RWPE1 (cell line): ENCODE measurements at regions not wholly inside any gene's neighbourhood (a gene's known extent, or its start where the extent isn't known, plus 50 kb on each side); places are given as distances from the start of the nearest gene placed in this dataset.

Source experiments
- CTCF ChIA-PET: fragments of 350-600 bp; sonication (Branson Sonifier 250); formaldehyde crosslinking; extraction: SDS; loops from one replicate; lab custom pipeline; 2021; lab: Yijun Ruan, JAX
- POLR2A ChIA-PET: fragments of 400-600 bp; formaldehyde crosslinking; extraction: SDS; loops from one replicate; lab custom pipeline; 2020; ENCODE audit warnings: antibody characterized with exemption; ENCODE audit not compliant: low non-redundant PET; lab: Yijun Ruan, JAX
- DNase-seq: peaks from one replicate; pipeline ENCODE4 v3.0.0; 2012; ENCODE audit warnings: low spot score
- H3K27ac ChIP-seq: fragments of 450-650 bp; 2 replicates; pipeline ENCODE4 v1.5.1; 2017
- TF ChIP-seq, protein P1 (sequence below): fragments of 450-650 bp; conservative IDR thresholded peaks from 2 replicates; pipeline ENCODE4 v1.5.1; 2017; ENCODE audit warnings: low read depth, mild to moderate bottlenecking

DNA sequence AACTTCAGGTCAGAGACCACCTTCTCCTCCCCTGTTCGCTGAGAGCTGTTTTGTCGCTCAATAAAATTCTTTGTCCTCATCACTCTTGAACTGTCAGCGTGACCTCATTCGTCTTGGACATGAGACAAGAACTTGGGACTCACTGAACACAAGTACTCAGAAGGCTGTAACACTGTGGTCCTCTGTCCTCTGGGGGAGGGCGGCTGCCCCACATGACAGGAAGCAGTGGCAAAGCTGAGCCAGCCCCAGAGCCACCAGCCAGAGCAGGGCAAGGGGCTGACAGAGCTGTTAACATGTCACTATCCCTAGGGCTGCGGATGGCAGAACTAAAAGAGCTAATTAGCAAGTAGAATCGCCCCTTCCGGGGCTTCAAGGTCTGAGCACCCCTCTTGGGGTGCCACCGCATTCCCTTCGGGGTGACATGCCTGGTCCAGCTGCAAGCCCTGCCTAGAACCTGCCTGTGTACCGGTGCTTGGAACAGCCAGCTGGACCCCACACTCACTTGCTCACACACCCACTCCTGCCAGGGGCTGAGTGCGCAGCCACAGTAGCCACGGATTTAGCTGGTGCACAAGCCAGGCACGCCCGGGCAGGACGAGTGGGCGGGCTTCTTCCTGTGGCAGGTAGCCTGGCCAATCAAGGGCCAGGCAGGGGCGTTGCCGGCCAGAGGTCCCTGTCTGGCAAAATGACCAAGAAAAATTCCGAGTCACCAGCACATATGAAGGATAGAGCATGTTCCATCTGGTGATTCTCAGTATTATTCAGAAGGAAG is 648.6 kb upstream of the AGA start:
- ChIA-PET POLR2A (no interaction called here), CTCF (no interaction called here)
- TF ChIP-seq, protein P1, sequence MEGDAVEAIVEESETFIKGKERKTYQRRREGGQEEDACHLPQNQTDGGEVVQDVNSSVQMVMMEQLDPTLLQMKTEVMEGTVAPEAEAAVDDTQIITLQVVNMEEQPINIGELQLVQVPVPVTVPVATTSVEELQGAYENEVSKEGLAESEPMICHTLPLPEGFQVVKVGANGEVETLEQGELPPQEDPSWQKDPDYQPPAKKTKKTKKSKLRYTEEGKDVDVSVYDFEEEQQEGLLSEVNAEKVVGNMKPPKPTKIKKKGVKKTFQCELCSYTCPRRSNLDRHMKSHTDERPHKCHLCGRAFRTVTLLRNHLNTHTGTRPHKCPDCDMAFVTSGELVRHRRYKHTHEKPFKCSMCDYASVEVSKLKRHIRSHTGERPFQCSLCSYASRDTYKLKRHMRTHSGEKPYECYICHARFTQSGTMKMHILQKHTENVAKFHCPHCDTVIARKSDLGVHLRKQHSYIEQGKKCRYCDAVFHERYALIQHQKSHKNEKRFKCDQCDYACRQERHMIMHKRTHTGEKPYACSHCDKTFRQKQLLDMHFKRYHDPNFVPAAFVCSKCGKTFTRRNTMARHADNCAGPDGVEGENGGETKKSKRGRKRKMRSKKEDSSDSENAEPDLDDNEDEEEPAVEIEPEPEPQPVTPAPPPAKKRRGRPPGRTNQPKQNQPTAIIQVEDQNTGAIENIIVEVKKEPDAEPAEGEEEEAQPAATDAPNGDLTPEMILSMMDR: no peak
- H3K27ac ChIP-seq: no peak overlapping the region
- DNase-seq: no peak

DNA sequence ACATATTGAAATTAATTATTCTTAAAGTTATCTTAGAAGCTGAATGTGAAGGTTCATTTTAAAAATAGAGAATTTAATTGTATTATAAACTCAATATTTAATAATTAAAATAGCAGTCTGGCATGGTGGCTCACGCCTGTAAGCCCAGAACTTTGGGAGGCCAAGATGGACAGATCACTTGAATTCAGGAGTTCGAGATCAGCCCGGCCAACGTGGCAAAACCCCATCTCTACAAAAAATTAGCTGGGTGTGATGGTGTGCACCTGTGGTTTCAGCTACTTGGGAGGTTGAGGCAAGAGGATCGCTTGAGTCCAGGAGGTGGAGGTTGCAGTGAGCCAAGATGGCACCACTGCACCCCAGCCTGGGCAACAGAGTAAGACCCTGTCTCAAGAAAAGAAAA is 659.9 kb upstream of the AGA start:
- CTCF ChIA-PET: interaction anchor here (0.7 kb wide), 1 partner anchor 1939 kb away, joined by 3 read pairs; no protein-coding TSS in a partner anchor

DNA sequence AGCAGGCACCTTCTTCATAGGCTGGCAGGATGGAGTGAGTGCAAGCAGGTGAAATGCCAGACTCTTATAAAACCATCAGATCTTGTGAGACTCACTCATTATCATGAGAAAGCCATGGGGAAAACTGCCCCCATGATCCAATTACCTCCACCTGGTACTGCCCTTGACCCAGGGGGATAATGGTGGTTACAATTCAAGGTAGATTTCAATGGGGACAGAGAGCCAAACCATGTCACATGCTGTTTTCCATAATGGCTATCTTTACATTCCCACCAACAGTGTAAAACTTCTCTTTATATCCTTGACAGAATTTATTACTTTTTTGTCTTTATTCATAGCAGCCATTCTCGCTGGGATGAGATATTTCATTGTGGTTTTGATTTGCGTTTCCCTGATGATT is 663.0 kb upstream of the AGA start:
- POLR2A ChIA-PET: no interaction called here
- DNase-seq: no peak
- H3K27ac ChIP-seq: no peak overlapping the region
- TF ChIP-seq, protein P1: no peak
- CTCF ChIA-PET: no interaction called here

More for the DNA sequence above, 659.9 kb upstream of the AGA start:
- TF ChIP-seq, protein P1: no peak
- no peak for DNase-seq
- POLR2A ChIA-PET: no interaction called here
- H3K27ac ChIP-seq: no peak overlapping the region

DNA sequence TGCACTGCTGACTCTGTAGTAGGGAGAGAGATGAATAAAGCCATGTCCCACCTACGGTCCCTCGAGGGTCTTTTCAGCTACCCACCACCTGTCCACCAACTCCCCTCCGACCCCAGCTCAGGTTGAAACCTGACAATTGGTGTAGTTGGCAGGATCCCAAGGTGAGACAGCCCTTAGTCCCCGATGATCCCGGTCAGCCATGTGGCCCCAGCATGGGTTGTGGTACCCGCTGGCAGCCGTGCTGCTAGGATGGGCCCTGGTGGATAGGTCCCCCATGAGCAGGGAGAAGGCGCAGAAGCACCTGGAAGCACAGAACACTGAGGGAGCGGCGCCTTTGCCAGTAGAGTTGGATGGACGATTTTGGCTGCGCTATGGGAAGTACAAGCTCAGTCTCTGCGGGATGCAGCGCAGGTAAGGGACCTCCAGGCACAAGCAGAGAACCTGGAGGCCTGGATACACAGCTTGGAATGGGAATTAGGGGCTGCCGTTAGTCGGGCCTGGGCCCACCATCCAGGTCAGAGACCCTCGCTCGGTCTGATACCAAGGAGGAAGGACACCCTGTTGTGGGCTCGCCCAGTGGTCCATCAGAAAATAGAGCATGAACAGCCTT is 694.6 kb upstream of the AGA start:
- TF ChIP-seq, protein P1: no peak
- no peak for DNase-seq
- no peak overlapping the region for H3K27ac ChIP-seq
- CTCF ChIA-PET: no interaction called here
- POLR2A ChIA-PET: no interaction called here

DNA sequence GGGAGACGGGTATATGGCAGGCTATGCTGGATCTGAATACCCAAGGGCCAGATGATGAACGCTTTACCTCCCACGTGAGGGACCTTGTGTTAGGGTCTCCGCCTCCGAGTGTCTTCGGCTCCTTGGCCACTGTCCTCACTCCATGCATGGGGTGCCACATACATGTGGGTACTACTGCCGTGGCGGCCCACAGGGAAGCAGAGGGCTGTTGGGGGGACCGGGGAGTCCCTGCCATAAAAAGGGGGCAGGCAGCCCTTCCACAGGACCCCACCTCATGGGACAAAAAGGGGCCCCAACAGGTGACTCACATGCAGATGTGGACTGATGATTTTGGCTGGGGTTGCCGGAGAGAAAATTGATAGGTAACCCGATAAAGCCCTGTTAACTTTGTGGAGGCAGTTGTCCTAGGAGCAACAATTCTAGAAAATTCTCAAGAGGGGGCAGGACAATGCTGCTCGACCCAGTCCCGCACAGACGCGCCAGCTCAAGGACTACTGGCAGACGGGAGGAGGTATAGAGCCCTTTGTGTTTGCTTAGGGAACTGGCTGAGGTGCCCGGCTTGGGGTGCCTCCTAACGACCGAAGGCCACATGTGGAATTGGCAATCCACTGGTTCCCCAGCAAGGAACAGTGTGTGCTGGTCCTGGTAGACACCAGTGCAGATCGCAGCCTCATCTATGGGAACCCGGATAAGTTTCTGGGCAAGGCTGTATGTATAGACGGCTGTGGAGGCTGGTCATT is 695.7 kb upstream of the AGA start:
- CTCF ChIA-PET: no interaction called here
- POLR2A ChIA-PET: no interaction called here
- TF ChIP-seq, protein P1: no peak
- no peak for DNase-seq
- no peak overlapping the region for H3K27ac ChIP-seq

DNA sequence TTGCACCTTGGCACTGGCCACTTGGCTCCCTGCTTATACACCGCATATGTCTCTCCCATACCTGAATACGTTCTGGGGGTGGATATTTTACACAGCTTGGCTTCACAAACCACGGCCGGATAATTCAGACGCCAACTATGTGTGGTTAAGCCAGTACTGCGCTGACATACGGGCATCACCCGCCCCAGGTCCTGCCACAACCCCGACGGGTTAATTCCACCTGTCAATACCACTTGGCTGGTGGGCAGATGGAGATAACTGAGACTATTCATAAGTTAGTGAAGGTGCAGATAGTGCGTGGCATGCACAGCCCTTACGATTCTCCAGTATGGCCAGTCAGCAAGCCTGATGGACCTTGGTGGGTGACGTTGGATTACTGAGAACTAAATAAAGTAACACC is 696.3 kb upstream of the AGA start:
- ChIA-PET POLR2A (no interaction called here), CTCF (no interaction called here)
- DNase-seq: no peak
- TF ChIP-seq, protein P1: no peak
- no peak overlapping the region for H3K27ac ChIP-seq
